MCF 10A (cell line): ENCODE measurements at regions not wholly inside any gene's neighbourhood (a gene's known extent, or its start where the extent isn't known, plus 50 kb on each side); places are given as distances from the start of the nearest gene placed in this dataset.

Experiments used
- BruUV-seq: library from RNA; stranded (reverse); fragments of 400-500 nt; replicated peaks from 2 replicates; lab custom pipeline; 2021; lab: Mats Ljungman, UMichigan
- CTCF ChIA-PET: fragments of 300-600 bp; sonication (Branson Sonifier 250); formaldehyde crosslinking; extraction: SDS; loops from one replicate; lab custom pipeline; 2021; ENCODE audit warnings: antibody characterized with exemption, inconsistent platforms; lab: Yijun Ruan, JAX
- POLR2A ChIA-PET: fragments of 300-600, 350-650 bp; sonication (Branson Sonifier 250); formaldehyde crosslinking; extraction: SDS; loops from one replicate; lab custom pipeline; 2020; ENCODE audit warnings: antibody characterized with exemption, inconsistent platforms; lab: Yijun Ruan, JAX
- DNase-seq: peaks from one replicate; pipeline ENCODE4 v3.0.0-alpha.2; 2018; ENCODE audit not compliant: unreplicated experiment
- H3K27ac Mint-ChIP-seq: one replicate; pipeline ENCODE4 v1.8.0; 2022; ENCODE audit warnings: mild to moderate bottlenecking, low read depth, mixed read lengths; ENCODE audit not compliant: unreplicated experiment
- H3K27me3 Mint-ChIP-seq: one replicate; pipeline ENCODE4 v1.8.0; 2022; ENCODE audit warnings: mixed read lengths; ENCODE audit not compliant: insufficient read depth, unreplicated experiment
- H3K36me3 Mint-ChIP-seq: one replicate; pipeline ENCODE4 v1.8.0; 2022; ENCODE audit warnings: mild to moderate bottlenecking, moderate library complexity, mixed read lengths; ENCODE audit not compliant: insufficient read depth, unreplicated experiment
- H3K4me1 Mint-ChIP-seq: one replicate; pipeline ENCODE4 v1.8.0; 2022; ENCODE audit warnings: mixed read lengths; ENCODE audit not compliant: insufficient read depth, unreplicated experiment
- H3K4me3 Mint-ChIP-seq: one replicate; pipeline ENCODE4 v1.8.0; 2022; ENCODE audit warnings: mild to moderate bottlenecking, moderate library complexity, mixed read lengths; ENCODE audit not compliant: unreplicated experiment
- H3K9me3 Mint-ChIP-seq: one replicate; pipeline ENCODE4 v1.8.0; 2022; ENCODE audit warnings: mixed read lengths; ENCODE audit not compliant: unreplicated experiment
- intact Hi-C: fragments of 100-400 bp; cut with micrococcal nuclease; formaldehyde crosslinking; loops from 2 replicates; pipeline ENCODE4 v1.14.1; 2022
- TF ChIP-seq, protein P1 (sequence below): fragments of 200-600 bp; IDR thresholded peaks from one replicate; pipeline ENCODE4 v1.8.0; 2022; ENCODE audit warnings: antibody characterized with exemption, mild to moderate bottlenecking; ENCODE audit not compliant: unreplicated experiment

DNA sequence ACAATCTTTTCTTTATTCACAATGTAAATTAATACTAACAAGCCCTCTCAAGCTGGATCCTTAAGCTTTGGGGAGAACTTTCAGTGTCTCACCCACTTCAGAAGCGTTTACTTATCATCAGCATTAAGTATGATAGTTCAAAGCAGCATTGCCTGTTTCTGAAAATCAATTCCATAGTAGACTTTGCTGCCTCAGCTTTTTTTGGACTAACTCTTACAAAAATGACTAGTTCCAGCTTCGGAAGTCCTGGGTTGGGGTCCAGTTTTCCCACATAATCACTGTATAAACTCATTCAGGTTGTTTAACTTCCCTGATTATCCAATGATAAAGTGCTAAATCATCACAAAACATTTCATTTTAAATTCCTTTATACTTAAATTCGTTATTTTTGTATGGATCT is 114.4 kb downstream of the NR2F2 start:
- no peak for DNase-seq
- H3K9me3 Mint-ChIP-seq: no peaks in the 10 kb centered on the region
- no TSS peak for BruUV-seq
- intact Hi-C loops: no loop called here
- H3K4me3 Mint-ChIP-seq: no peak overlapping the region
- ChIA-PET POLR2A (interaction anchor here (0.7 kb wide), 1 partner anchor 765 kb away, joined by 3 read pairs; no protein-coding TSS in a partner anchor), CTCF (interaction anchor here (0.6 kb wide), 1 partner anchor 437 kb away, joined by 3 read pairs; no protein-coding TSS in a partner anchor)
- peaks cover 97% of the 10 kb centered on the region for H3K27me3 Mint-ChIP-seq
- no peak overlapping the region for H3K27ac Mint-ChIP-seq
- H3K36me3 Mint-ChIP-seq: no peaks in the 10 kb centered on the region
- TF ChIP-seq, protein P1, sequence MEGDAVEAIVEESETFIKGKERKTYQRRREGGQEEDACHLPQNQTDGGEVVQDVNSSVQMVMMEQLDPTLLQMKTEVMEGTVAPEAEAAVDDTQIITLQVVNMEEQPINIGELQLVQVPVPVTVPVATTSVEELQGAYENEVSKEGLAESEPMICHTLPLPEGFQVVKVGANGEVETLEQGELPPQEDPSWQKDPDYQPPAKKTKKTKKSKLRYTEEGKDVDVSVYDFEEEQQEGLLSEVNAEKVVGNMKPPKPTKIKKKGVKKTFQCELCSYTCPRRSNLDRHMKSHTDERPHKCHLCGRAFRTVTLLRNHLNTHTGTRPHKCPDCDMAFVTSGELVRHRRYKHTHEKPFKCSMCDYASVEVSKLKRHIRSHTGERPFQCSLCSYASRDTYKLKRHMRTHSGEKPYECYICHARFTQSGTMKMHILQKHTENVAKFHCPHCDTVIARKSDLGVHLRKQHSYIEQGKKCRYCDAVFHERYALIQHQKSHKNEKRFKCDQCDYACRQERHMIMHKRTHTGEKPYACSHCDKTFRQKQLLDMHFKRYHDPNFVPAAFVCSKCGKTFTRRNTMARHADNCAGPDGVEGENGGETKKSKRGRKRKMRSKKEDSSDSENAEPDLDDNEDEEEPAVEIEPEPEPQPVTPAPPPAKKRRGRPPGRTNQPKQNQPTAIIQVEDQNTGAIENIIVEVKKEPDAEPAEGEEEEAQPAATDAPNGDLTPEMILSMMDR: no peak
- no peaks in the 10 kb centered on the region for H3K4me1 Mint-ChIP-seq

DNA sequence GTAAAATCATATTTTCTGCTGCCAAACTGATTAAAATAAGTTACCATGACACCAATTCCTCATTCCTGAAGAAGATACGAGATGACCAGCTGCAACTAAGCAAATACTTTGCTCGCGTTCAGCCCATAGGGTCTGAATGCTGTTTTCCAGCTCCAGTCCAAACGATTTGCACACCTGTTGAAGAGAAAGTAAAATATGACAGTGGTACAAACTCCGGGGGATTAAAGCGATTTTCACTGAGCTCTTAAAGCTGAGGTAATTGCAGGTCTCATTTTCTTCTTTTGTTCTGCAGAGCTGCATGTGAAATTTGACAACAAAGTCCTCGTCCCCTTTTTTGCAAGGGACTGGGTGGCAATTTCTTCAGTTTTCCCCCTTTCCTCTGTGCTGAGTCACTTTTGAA is 118.4 kb downstream of the NR2F2 start:
- ChIA-PET CTCF (interaction anchor here (0.9 kb wide), 1 partner anchor 43 kb away, joined by 3 read pairs; no protein-coding TSS in a partner anchor), POLR2A (interaction anchor here (0.7 kb wide), 1 partner anchor 170 kb away, joined by 5 read pairs; no protein-coding TSS in a partner anchor)
- intact Hi-C loops: no loop called here
- Mint-ChIP-seq H3K9me3 (no peaks in the 10 kb centered on the region), H3K27ac (no peak overlapping the region), H3K27me3 (peaks cover 97% of the 10 kb centered on the region), H3K4me1 (no peaks in the 10 kb centered on the region), H3K36me3 (no peaks in the 10 kb centered on the region), H3K4me3 (no peak overlapping the region)
- BruUV-seq: no TSS peak
- TF ChIP-seq, protein P1: no peak
- DNase-seq: no peak

DNA sequence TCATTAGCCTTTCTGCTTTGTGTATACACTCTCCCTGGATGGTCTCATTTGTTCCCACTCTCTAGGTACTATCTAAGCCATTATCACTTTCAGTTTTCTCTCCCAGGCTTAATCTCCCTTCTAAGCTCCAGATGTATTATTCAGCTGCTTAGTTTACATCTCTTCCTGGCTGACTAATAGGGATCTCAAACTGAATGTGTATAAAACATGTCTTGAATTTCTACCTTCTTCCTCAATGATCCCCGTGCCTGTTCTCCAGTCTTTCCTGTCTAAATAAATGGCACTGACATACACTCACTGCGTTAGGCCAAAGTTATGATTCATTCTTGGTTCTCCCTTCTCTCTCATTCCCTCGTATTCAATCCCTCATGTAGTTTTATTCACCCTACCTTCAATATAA is 127.3 kb downstream of the NR2F2 start:
- BruUV-seq: no TSS peak
- TF ChIP-seq, protein P1: no peak
- no peak overlapping the region for H3K27ac Mint-ChIP-seq
- no peaks in the 10 kb centered on the region for H3K4me1 Mint-ChIP-seq
- H3K4me3 Mint-ChIP-seq: no peak overlapping the region
- intact Hi-C loops: no loop called here
- peaks cover 53% of the 10 kb centered on the region for H3K27me3 Mint-ChIP-seq
- no peaks in the 10 kb centered on the region for H3K36me3 Mint-ChIP-seq
- ChIA-PET POLR2A (interaction anchor here (0.6 to 0.9 kb wide), 3 partner anchors 11 to 120 kb away, joined by 3 read pairs; no protein-coding TSS in a partner anchor), CTCF (interaction anchor here (0.5 to 1.0 kb wide), 5 partner anchors 11 to 1298 kb away, joined by 3 to 4 read pairs (median 3); no protein-coding TSS in a partner anchor)
- DNase-seq: no peak
- H3K9me3 Mint-ChIP-seq: no peaks in the 10 kb centered on the region

DNA sequence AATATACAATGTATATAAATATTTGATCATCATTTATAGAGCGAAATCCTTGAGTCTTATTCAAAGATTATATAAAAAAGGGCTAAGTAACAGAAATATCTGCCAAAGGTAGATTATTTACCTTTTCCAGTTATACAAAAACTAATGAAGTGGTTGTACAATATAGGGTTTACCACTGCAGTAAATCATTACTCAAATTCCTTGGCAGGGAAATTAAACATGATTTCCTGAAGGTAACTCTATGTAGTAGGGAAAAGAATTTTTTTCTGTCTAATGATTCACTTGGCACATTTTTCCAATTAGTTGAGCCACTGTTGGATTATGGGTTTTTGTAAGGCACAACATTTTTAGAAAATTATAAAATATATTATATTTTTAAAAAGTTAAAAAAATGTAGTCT is 129.6 kb downstream of the NR2F2 start:
- CTCF ChIA-PET: no interaction called here
- BruUV-seq: no TSS peak
- H3K36me3 Mint-ChIP-seq: no peaks in the 10 kb centered on the region

More for the DNA sequence above, 129.6 kb downstream of the NR2F2 start:
- Mint-ChIP-seq H3K4me3 (no peak overlapping the region), H3K4me1 (no peaks in the 10 kb centered on the region), H3K9me3 (no peaks in the 10 kb centered on the region), H3K27me3 (peaks cover 66% of the 10 kb centered on the region), H3K27ac (no peak overlapping the region)
- intact Hi-C loops: no loop called here
- TF ChIP-seq, protein P1: no peak
- DNase-seq: no peak
- POLR2A ChIA-PET: no interaction called here
